Endodermal cell (in vitro differentiated cells): ENCODE measurements at regions not wholly inside any gene's neighbourhood (a gene's known extent, or its start where the extent isn't known, plus 50 kb on each side); places are given as distances from the start of the nearest gene placed in this dataset.

Experiments
- DNase-seq: peaks from one replicate; pipeline ENCODE4 v3.0.0-alpha.2; 2017
- H3K27ac ChIP-seq: 2 replicates; pipeline ENCODE4 v1.5.1; 2013; ENCODE audit warnings: mild to moderate bottlenecking, low read depth, low read length, moderate library complexity
- H3K27me3 ChIP-seq: 2 replicates; pipeline ENCODE4 v1.6.1; 2013; ENCODE audit warnings: mild to moderate bottlenecking, low read length, moderate library complexity; ENCODE audit not compliant: insufficient read depth, control insufficient read depth, poor library complexity, severe bottlenecking
- H3K36me3 ChIP-seq: 2 replicates; pipeline ENCODE4 v1.7.0; 2013; ENCODE audit warnings: mild to moderate bottlenecking, low read length, moderate library complexity; ENCODE audit not compliant: control insufficient read depth, insufficient read depth
- H3K4me1 ChIP-seq: one replicate; pipeline ENCODE4 v1.7.0; 2013; ENCODE audit warnings: low read length; ENCODE audit not compliant: control insufficient read depth, insufficient read depth
- H3K4me3 ChIP-seq: 2 replicates; pipeline ENCODE4 v1.5.1; 2013; ENCODE audit warnings: mild to moderate bottlenecking, low read length, moderate library complexity
- H3K9ac ChIP-seq: 2 replicates; pipeline ENCODE4 v1.6.1; 2013; ENCODE audit warnings: mild to moderate bottlenecking, low read length, moderate library complexity; ENCODE audit not compliant: poor library complexity, severe bottlenecking; ENCODE audit errors: extremely low read depth
- H3K9me3 ChIP-seq: 2 replicates; pipeline ENCODE4 v1.6.1; 2013; ENCODE audit warnings: mild to moderate bottlenecking, low read length, moderate library complexity; ENCODE audit not compliant: control insufficient read depth
- H3K27ac Mint-ChIP-seq: 2 replicates; pipeline ENCODE4 v1.8.0; 2020; ENCODE audit warnings: mixed read lengths
- H3K27me3 Mint-ChIP-seq: 2 replicates; pipeline ENCODE4 v1.8.0; 2021; ENCODE audit warnings: mild to moderate bottlenecking, mixed read lengths; ENCODE audit not compliant: insufficient read depth
- H3K36me3 Mint-ChIP-seq: 2 replicates; pipeline ENCODE4 v1.8.0; 2020; ENCODE audit warnings: low read depth, mixed read lengths
- H3K4me1 Mint-ChIP-seq: 2 replicates; pipeline ENCODE4 v1.8.0; 2020; ENCODE audit warnings: mixed read lengths
- H3K4me3 Mint-ChIP-seq: 2 replicates; pipeline ENCODE4 v1.8.0; 2020; ENCODE audit warnings: mild to moderate bottlenecking, moderate library complexity, mixed read lengths
- H3K9me3 Mint-ChIP-seq: 2 replicates; pipeline ENCODE4 v1.8.0; 2020; ENCODE audit warnings: mild to moderate bottlenecking, mixed read lengths
- WGBS, 2 experiments: methylation state at CpG; one replicate each; pipeline versions ENCODE4 v1.1.5 to v1.1.7; 2013; ENCODE audit warnings: missing lambda C conversion rate in 2 of 2, mixed read lengths in 1 of 2; ENCODE audit not compliant: insufficient coverage in 1 of 2, insufficient read length in 1 of 2; 5-methylcytosine and 5-hydroxymethylcytosine counted together
- TF ChIP-seq, protein P1 (sequence below): fragments of 200-600 bp; sonication (generic); conservative IDR thresholded peaks from 2 replicates; pipeline ENCODE4 v1.5.0; 2021; ENCODE audit warnings: antibody characterized with exemption, mild to moderate bottlenecking

DNA sequence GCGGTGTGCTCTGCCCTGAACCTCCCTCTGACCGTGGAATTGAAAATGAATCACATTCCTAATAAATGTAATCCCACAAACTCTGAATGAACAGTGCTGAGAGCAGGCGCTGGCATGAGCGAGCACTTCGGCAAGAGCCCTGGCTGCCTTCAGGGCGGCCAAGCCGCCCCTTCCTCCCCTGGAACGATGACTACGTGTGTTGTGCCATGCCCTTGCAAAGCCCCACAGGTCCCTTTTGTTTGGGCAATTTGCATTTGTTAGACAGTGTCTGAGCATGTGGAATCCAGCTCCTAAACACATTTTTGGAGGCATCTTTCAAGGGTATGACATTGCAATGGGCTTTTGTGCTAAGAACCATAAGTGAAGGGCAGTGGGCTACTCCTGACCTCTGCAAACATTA is 95.6 kb upstream of the MKI67 start:
- H3K27ac Mint-ChIP-seq = no peak overlapping the region
- H3K9ac ChIP-seq = no peak overlapping the region
- H3K27ac ChIP-seq = no peak overlapping the region
- DNase-seq = no peak
- H3K4me3 Mint-ChIP-seq = no peak overlapping the region
- no peaks in the 10 kb centered on the region for H3K4me1 ChIP-seq
- no peaks in the 10 kb centered on the region for H3K27me3 ChIP-seq
- 87 to 89% methylated on average over 7 to 9 of the region's 9 CpGs for WGBS, 2 experiments
- H3K9me3 Mint-ChIP-seq = no peaks in the 10 kb centered on the region
- no peaks in the 10 kb centered on the region for H3K9me3 ChIP-seq
- no peaks in the 10 kb centered on the region for H3K4me1 Mint-ChIP-seq
- TF ChIP-seq, protein P1, sequence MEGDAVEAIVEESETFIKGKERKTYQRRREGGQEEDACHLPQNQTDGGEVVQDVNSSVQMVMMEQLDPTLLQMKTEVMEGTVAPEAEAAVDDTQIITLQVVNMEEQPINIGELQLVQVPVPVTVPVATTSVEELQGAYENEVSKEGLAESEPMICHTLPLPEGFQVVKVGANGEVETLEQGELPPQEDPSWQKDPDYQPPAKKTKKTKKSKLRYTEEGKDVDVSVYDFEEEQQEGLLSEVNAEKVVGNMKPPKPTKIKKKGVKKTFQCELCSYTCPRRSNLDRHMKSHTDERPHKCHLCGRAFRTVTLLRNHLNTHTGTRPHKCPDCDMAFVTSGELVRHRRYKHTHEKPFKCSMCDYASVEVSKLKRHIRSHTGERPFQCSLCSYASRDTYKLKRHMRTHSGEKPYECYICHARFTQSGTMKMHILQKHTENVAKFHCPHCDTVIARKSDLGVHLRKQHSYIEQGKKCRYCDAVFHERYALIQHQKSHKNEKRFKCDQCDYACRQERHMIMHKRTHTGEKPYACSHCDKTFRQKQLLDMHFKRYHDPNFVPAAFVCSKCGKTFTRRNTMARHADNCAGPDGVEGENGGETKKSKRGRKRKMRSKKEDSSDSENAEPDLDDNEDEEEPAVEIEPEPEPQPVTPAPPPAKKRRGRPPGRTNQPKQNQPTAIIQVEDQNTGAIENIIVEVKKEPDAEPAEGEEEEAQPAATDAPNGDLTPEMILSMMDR = no peak
- peaks cover 9% of the 10 kb centered on the region for H3K27me3 Mint-ChIP-seq
- H3K36me3 Mint-ChIP-seq = no peaks in the 10 kb centered on the region
- no peaks in the 10 kb centered on the region for H3K36me3 ChIP-seq
- no peak overlapping the region for H3K4me3 ChIP-seq

DNA sequence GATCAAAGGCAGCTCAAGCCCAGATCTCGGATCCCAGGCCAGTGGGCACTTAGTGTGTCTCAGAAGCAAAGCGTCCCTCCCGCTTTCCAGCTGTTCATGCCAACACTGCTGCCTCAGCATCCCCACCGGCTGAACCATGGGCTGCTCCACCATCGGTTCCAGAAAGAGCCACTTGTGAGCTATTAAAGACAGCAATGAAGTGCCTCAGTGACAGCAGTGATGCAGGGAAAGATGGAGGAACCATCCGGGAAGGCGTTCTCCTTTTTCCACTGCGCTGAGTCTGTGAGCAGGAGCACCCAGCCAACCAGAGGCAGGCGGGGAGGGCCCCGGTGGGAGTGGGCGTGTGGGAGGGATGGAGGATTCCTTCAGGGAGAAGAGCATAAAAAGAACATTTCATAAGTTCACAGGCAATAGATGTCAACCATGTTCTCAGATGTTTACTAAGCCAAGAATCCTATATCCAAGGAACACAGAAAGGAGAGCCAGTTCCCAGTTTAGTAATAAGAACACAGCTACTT is 96.2 kb upstream of the MKI67 start:
- peaks cover 12% of the 10 kb centered on the region for H3K27me3 Mint-ChIP-seq
- H3K36me3 Mint-ChIP-seq = no peaks in the 10 kb centered on the region

DNA sequence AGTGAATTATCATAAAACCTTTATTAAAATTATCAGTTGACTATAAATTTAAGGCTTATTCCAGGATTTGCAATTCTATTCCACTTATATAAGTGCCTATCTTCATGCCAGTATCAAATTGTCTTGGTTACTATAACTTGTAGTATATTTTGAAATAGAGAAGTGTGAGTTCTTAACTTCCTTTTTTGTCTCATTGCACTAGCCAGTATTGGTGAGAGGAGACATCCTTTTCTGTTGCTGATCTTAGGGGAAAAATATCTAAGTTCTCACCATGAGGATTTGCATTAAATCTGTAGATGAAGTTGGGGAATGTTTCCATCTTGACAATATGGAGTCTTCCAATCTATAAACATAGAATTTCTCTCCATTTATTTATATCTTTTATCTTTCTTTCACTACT is 104.2 kb upstream of the MKI67 start:
- Mint-ChIP-seq H3K36me3 (no peaks in the 10 kb centered on the region), H3K4me1 (no peaks in the 10 kb centered on the region), H3K9me3 (peaks cover 11% of the 10 kb centered on the region), H3K27me3 (peaks cover 21% of the 10 kb centered on the region), H3K27ac (no peak overlapping the region), H3K4me3 (no peak overlapping the region)
- Histone ChIP-seq H3K27ac (no peak overlapping the region), H3K36me3 (no peaks in the 10 kb centered on the region), H3K4me1 (no peaks in the 10 kb centered on the region), H3K9ac (no peak overlapping the region), H3K27me3 (no peaks in the 10 kb centered on the region), H3K4me3 (no peak overlapping the region), H3K9me3 (no peaks in the 10 kb centered on the region)
- DNase-seq = no peak
- TF ChIP-seq, protein P1 = no peak

More for the DNA sequence above, 96.2 kb upstream of the MKI67 start:
- no peaks in the 10 kb centered on the region for H3K9me3 Mint-ChIP-seq
- H3K4me3 ChIP-seq = no peak overlapping the region
- H3K27me3 ChIP-seq = no peaks in the 10 kb centered on the region
- H3K4me1 Mint-ChIP-seq = no peaks in the 10 kb centered on the region
- no peaks in the 10 kb centered on the region for H3K36me3 ChIP-seq
- TF ChIP-seq, protein P1 = no peak
- H3K9ac ChIP-seq = no peak overlapping the region
- H3K27ac Mint-ChIP-seq = no peak overlapping the region
- no peaks in the 10 kb centered on the region for H3K4me1 ChIP-seq
- no peak overlapping the region for H3K27ac ChIP-seq
- H3K9me3 ChIP-seq = no peaks in the 10 kb centered on the region
- no peak overlapping the region for H3K4me3 Mint-ChIP-seq
- WGBS, 2 experiments = 83 to 87% methylated on average over 5 to 10 of the region's 11 CpGs
- no peak for DNase-seq
